ENCODE measurements at regions not wholly inside any gene's neighbourhood (a gene's known extent, or its start where the extent isn't known, plus 50 kb on each side); places are given as distances from the start of the nearest gene placed in this dataset.

DNA sequence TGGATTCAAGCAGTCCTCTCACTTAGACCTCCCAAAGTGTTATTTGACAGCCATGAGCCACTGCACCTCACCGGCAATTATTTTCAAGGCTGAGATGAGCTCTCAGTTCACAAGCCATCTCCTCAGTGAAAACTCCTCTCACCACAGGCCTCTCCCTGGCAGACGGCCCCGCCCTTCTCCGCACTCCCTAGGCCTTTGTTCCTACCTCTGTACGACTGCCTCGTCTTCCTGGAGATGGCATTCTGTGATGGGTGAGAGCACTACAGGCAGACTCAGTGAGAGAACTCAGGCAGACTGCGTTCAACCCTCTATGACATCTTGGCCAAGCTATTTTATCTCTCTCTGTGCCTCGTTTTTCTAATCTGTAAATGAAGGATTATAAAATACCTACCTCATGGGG is 67.0 kb upstream of the TPM1 start:
- DNase-seq: no peak

DNA sequence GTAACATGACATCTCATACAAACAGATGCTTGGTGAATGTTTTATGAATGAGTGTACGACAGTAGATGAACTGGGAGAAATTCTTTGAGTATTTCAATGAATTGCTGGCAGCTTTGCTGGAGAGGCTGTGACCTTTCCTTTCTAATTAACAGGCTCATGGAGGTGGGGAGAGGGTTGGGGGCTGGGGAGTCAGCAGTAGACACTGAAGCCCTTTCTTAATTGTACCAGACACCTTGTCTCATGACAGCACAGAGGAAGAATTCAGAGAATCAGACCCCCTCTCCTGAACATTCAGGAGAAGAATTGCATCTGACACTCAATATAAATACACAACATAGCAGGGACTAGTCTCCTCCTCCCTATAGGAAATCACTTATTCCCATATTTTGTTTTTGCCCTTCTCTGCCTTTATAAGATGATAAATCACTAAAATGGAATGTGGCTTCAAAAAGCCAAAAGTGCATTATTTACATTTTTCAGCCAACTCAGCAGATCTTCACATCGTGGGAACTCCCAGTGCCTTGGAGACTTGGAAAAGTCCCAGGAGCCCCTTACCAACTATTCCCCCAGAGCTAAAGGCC is 66.2 kb upstream of the TPM1 start:
- DNase-seq: no peak

- no peak for DNase-seq
These were observed 64.4 kb upstream of the TPM1 start for GRCh38 chr15:62977952-62978811.

GRCh38 chr15:62979252-62979651 is 63.3 kb upstream of the TPM1 start:
- no peak for DNase-seq

- DNase-seq: no peak
These were observed 61.5 kb upstream of the TPM1 start for GRCh38 chr15:62981071-62981470.

DNA sequence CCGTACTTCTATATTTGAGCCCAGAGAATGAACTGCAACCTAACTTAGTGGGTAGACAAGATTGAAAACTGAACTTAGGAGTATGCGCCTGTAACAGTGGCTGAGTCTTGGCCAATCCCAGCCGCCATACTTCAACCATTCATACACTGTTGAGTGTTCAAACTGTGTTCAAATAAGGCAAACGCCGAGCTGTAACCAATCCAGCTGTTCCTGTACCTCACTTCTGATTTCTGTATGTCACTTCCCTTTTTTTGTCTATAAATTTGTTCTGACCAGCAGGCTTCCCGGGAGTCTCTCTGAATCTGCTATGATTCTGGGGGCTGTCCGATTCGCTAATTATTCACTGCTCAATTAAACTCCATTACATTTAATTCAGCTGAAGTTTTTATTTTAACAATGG is 58.6 kb upstream of the TPM1 start:
- DNase-seq: no peak

DNA sequence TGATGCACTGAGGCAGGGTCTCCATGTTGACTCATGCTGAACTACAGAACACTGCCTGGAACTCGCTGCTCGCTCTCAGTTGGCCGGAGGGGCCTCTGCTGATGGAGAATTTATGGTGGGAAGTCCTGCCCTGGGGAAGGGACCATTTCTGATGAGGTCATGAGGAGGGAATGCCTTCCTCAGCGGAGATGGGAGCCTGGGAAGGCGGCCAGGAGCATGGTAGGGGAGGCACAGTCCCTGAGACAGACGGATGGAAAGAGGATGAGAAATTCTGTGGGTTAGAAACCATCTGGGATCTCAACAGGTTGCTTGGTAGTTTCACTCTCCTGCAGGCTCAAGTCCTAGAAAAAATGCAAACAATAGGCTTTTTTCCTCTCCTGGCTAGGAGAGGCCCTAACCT is 56.8 kb upstream of the TPM1 start:
- DNase-seq: no peak

DNA sequence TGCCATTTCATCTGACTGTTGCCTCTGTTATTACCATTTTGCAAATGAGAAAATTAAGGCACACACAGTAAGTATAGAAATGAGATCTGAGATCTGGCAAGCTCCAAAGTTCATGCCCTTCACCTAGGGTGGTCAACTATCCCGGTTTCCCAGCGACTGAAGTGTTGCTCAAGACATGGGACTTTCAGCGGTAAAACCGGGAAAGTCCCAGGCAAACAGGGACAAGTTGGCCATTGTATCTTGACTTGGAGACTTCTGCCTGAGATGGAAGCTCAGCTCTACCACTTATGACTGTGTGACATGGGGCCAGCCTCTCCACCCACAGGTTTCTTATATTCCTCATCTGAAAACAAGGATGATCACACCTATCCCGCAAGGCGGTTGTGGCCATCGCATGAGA is 55.6 kb upstream of the TPM1 start:
- no peak for DNase-seq

DNA sequence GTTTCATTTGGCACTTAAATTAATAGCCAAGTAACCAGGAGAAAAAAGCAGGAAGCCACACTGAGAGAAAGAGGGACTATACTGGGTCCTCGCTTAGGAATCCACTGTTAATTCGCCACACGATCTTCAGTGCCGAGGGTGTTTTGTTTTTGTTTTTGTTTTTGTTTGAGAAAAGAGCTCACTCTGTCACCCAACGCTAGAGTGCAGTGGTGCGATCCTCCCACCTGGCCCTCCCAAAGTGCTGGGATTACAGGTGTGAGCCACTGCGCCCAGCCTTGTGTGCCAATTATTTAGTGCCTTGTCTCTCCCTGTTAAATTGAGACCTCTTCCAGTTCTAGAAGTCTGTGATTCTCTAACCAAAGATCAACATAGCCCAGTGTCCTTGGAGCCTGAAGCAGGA is 53.8 kb upstream of the TPM1 start:
- no peak for DNase-seq

- DNase-seq: no peak
These were observed 53.0 kb upstream of the TPM1 start for GRCh38 chr15:62989366-62990055.

DNA sequence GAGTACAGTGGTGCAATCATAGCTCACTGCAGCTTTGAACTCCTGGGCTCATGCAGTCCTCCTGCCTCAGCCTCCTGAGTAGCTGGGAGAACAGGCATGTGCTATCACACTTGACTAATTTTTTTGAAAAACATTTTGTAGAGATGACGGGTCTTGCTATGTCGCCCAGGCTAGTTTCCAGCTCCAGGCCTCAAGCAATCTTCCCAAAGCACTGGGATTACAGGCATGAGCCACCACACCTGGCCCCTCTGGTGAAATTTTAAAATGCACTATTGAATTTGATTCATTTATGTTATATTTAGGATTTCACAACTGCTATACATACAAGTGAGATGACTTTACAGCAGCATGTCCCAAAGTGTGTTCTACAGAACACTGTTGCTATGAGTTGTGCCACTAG is 50.8 kb upstream of the TPM1 start:
- DNase-seq: no peak

- no peak for DNase-seq
These were observed 50.2 kb upstream of the TPM1 start for GRCh38 chr15:62992302-62992701.

Measured in activated naive CD4-positive, alpha-beta T cell treated with anti-CD3 and anti-CD28 coated beads, Interleukin-2, amount 50 U/mL, for 16 hours (primary cell).